ENCODE measurements at regions not wholly inside any gene's neighbourhood (a gene's known extent, or its start where the extent isn't known, plus 50 kb on each side); places are given as distances from the start of the nearest gene placed in this dataset.
"Not testable (repeated sequence)": the region's sequence is repeated elsewhere in the genome, so short reads cannot be mapped to it uniquely, and the experiment has no call there.

- H4K5ac ChIP-seq (ENCODE audit: low read depth, low read length); H3K4me2 ChIP-seq (ENCODE audit: low read depth, low read length); H2BK5ac ChIP-seq (ENCODE audit: low read depth, low read length, poor library complexity, severe bottlenecking); H4K8ac ChIP-seq (ENCODE audit: low read depth in 2 of 2, low read length in 2 of 2); H4K20me1 ChIP-seq (ENCODE audit: insufficient read depth, low read length); H3K23ac ChIP-seq (ENCODE audit: low read depth, low read length); H2AFZ ChIP-seq (replicated peaks; ENCODE audit: low read length, poor library complexity); H3K56ac ChIP-seq (ENCODE audit: extremely low read depth, insufficient read depth, low read length); H2BK20ac ChIP-seq (ENCODE audit: low read depth, low read length); ATAC-seq (ENCODE audit: low read depth); H3K9me1 ChIP-seq (ENCODE audit: insufficient read depth, low read length); H3K9ac ChIP-seq (ENCODE audit: low read depth, low read length); H3K27me3 ChIP-seq (ENCODE audit: control insufficient read depth, insufficient read depth, low read length); H3K27ac ChIP-seq (ENCODE audit: insufficient read depth, low read length); H4K91ac ChIP-seq (ENCODE audit: insufficient read depth, low read depth, low read length); POLR2A ChIA-PET (ENCODE audit: unreplicated experiment); BruUV-seq (replicated peaks); H2AK9ac ChIP-seq (replicated peaks; ENCODE audit: low read depth, low read length, poor library complexity); CTCF ChIA-PET; in situ Hi-C loops (cut with MboI; ENCODE audit: low sequenced_read_pairs); H2BK120ac ChIP-seq (ENCODE audit: low read depth, low read length); H3K79me1 ChIP-seq (ENCODE audit: low read depth in 1 of 2, low read length in 2 of 2); H3K4me1 ChIP-seq (ENCODE audit: control insufficient read depth, insufficient read depth, low read length); H3K14ac ChIP-seq (replicated peaks; ENCODE audit: low read depth, low read length); H2AK5ac ChIP-seq (ENCODE audit: low read depth, low read length); H3K4me3 ChIP-seq (ENCODE audit: insufficient read depth, low read depth, low read length); H3K36me3 ChIP-seq (ENCODE audit: control insufficient read depth, insufficient read depth, low read length); DNase-seq; H3K18ac ChIP-seq (ENCODE audit: low read depth, low read length); intact Hi-C loops (cut with micrococcal nuclease); H3K4ac ChIP-seq (ENCODE audit: low read depth, low read length); dilution Hi-C loops (cut with HindIII; ENCODE audit: low sequenced_read_pairs, unreplicated experiment); H2BK15ac ChIP-seq (ENCODE audit: low read depth, low read length); H3K9me3 ChIP-seq (ENCODE audit: control insufficient read depth, insufficient read depth, low read length): not testable (repeated sequence)
- 81% methylated on average over 3 of the region's 20 CpGs; no CpG with 5 or more reads in 1 of the 2 experiments for WGBS, 2 experiments (ENCODE audit: extremely low coverage in 2 of 2, insufficient read length in 1 of 2)
Observed at GRCh38 chr3:190964931-190965330, 102.4 kb upstream of the GMNC start.

Data from IMR-90 (cell line).